ENCODE measurements at regions not wholly inside any gene's neighbourhood (a gene's known extent, or its start where the extent isn't known, plus 50 kb on each side); places are given as distances from the start of the nearest gene placed in this dataset.
"Not testable (repeated sequence)": the region's sequence is repeated elsewhere in the genome, so short reads cannot be mapped to it uniquely, and the experiment has no call there.

- no peak for DNase-seq
These were observed 245.3 kb upstream of the UFL1 start for GRCh38 chr6:96276305-96276704.

DNA sequence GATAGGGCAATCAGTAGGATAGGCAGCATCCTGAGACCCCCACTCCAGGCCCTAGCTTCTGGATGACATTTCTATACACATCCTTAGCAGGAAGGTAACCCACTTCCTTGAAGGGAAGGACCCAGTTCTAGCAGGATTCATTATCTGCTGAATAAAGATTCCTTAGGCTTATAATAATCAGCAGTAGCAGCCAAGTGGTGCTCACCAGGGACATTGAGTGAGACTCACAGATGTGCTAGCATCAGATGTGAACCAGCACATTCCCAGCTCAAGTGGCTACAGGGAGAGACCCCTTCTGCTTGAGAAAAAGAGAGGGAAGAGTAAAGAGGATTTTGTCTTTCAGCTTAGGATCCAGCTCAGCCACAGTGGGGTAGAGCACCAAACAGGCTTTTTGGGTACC, 244.8 kb upstream of the UFL1 start:
- DNase-seq: no peak

DNA sequence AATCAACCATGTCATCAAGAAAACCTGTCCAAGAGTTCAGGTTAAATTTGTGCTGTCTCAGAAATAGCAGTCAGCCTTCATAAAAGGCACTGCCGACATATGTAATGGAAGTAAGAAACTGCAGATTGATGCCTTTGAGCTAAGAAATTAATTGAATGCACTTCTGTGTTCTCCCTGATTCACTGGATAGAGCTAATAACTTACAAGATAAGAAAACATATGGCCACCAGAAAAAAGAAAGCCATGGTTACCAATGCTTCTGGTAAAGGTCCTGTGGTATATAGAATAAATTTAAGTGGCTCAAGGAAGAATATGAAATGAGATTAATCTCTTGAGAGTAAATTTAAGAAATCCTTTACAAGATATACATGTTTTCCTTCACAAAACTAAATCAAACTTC, 242.5 kb upstream of the UFL1 start:
- no peak for DNase-seq

GRCh38 chr6:96286503-96286902, 235.1 kb upstream of the UFL1 start:
- no peak for DNase-seq

GRCh38 chr6:96299525-96299924, 222.1 kb upstream of the UFL1 start:
- DNase-seq: no peak

DNA sequence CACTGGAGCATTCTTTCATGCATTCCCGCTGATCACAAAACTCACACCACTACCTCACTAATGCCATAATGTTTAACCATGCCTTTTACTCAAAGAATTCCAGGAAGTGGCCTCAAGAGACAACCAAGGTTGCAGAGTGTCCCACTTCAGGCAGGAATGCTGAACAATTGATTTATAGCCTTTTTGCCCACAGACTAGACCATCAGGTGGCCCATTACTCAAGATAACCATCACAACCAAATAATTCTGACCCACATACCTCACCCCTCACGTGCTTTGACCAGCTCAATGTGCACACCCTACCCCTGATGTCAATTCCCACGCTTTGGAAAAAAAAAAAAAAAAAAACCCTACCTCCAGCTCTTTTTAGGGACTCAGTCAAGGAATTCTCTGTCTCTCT, 220.6 kb upstream of the UFL1 start:
- DNase-seq: no peak

DNA sequence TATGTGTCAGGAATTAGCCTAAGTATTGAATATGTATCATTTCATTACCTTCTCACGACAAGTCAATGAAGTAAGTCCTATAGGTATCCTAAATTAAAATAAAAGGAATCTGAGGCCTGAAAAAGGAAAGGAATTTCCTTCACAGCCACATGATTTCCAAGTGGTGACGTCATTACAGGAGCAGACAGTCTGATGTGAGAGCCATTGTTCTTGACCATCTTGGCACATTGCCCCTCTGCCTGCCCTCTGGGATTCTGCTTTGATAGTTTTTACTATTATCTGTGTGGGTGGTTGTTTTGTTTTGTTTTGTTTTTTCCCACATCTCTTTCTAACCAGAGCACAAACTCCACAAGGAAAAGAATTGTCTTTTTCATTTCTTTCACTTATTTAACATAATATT, 219.8 kb upstream of the UFL1 start:
- peak in 1 of 2 donors; percentile 1 for DNase-seq

DNA sequence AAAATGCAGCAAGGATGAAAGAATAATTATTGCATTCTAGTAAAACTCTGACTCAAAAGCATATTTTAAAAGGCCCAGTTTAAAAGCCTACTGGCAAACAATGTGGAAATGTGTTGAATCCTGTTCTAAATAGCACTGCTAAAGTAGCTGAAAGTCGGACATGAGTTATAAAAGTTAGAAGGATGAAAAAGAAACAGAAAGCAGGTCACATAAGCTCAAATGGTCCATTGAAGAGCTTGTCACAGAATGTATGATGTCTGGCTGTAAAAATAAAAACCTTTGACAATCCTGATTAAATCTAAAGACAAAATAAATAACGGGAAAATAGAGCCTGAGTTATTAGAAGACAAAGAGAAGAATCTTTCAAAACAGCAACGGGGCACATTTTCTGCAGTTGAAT, 218.6 kb upstream of the UFL1 start:
- no peak for DNase-seq

DNA sequence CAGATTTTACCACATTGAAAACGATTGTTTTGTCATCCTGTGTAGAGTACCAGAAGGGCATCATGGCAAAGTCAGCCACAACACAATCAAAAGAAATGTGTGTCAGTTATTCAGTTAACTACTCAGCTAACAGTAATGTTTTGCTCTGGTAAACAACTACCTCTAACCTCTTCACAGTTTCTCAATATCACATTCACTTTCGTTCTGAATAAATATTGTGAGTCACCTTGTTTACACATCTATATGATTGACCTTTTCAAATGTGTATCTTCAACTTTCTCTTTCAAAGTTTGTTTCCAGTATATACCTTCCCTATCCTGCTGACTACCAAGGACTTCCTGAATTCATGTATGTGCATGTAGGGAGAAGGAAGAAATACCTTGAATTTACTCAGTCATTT, 216.6 kb upstream of the UFL1 start:
- no peak for DNase-seq

DNA sequence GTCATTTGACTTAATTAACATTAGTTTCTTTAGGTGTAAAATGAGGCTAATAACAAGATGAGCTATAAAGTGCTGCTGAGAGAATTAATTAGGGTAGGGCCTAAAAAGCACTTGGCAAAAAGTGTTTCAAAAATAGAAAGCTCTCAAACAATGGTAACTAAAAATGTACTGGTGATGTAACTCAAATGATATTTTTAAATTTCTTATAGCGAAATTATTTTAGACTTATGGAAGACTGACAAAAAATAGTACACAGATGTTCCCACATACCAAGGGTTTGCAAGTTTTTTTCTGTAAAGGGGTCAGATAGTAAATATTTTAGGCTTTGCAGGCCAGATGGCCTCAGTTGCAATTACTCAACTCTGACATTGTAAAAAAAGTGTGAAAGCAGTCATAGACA, 190.7 kb upstream of the UFL1 start:
- no peak for DNase-seq

DNA sequence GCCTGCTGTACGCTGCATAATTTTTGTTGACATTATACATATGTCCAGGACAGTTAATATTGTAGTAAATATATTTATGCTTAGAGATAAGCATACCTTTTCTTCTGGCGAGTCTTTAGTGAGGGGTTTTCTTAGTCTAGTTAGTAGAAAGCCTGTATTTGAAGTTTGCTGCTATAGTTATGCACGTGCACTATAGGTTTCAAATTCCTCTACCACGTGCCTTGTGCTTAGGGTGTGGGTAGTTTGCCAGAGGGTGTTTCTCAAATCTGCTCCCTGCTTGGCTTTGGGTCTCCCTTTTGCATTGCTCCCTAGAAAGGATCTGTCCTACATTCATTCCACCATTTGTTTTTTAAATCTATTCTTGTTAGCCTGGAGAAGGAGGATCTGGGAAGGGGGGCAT, 181.4 kb upstream of the UFL1 start:
- no peak for DNase-seq

DNA sequence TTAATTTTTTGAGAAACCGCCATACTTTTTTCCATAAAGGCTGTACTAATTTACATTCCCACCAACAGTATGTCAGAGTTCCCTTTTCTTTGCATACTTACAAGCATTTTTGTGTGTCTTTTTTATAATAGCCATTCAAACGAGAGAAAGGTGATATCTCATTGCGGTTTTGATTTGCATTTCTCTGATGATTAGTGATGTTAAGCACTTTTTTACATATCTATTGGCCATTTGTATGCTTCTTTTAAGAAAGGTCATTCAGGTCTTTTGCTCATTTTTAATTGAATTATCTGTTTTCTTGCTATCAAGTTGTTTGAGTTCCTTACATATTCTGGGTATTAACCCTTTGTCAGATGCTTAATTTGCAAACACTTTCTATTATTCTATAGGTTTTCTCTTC, 176.1 kb upstream of the UFL1 start:
- DNase-seq: no peak

DNA sequence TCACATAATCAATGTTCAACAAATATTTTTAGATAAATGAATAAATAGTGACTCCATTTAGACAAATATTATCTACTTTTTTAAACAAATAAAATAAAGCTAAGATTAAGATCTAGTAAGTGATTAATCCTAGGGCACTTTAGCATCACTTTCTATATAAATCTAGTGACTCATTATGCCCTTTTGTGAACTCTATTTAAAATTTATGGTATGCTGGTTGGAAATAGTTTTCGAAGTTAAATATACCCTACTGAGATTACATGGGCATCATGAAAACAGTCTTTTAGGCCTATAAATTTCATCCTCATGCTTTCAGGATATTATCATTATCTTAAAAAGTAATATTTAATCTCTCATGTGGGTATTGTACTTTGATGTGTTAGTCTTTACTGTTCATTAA, 140.4 kb upstream of the UFL1 start:
- DNase-seq: no peak

DNA sequence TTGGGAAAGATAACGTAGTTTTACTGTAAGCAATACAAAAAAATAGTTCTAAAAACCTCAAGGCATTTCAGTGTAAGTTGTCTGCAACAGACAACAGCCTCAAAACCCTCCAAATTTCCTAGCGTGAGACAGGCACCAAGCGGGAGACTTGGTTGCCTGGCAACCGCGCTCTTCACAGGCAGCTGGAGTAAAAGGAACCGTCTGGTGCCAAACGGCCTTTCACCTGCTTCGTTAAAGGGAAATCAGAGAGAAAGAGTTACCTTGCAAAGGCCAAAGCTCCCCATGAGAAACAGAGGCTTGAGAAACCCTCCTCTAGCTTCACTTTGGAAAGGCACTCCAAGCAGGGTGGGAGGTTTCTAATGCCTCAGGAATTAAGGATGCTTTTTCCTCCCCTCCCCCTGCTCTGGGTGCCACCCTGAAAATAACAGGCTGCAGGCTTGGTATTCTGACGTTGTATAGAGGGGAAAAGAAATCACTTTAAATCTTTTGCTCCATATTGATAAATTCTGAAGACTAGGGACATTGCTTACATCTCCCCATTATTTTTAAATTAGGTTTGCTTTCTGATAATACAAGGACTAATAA, 129.7 kb upstream of the UFL1 start:
- peak; percentile 40 to 45 for DNase-seq

DNA sequence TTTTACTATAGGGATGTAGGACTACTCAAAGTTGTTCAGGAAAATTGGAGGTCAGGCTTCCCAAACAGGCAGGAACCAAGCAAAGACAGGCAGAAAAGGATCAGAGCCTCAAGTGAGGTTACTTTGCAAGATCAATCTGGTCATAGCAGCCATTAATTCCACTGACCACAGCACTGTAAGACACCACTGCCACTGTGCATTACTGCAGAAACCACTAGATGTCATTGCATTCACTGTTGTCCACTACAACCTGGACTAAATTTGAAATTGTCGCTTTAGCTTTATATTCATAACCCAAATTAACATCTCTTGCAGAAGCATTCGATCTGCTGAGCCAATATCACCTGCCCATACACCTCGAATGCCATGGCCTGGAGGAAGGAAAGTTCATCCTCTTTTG, 126.9 kb upstream of the UFL1 start:
- DNase-seq: peak in 1 of 2 donors; percentile 5

GRCh38 chr6:96410467-96410866, 111.1 kb upstream of the UFL1 start:
- DNase-seq: no peak

- DNase-seq: no peak
These were observed 101.3 kb upstream of the UFL1 start for GRCh38 chr6:96420294-96420693.

DNA sequence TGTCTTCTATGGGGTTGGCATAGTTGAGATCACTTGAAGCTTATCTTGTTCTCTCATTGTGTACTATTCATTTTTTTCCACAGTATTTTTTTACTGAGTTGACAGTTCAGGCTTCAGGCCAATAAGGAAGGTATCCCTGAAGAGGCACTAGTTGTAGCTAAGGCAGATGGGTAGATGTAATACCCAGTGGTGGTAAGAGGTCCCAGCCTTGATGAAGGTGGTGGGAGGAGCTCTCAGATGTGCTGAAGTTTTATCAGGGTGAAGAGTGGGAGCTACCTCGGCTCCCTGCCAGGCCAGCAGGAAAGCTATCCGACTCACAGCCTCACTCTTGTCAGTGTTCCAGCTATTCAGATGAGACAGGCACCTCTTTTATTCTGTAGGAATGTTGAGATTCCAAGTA, 87.7 kb upstream of the UFL1 start:
- DNase-seq: no peak

GRCh38 chr6:96436398-96436797, 85.2 kb upstream of the UFL1 start:
- DNase-seq: no peak

DNA sequence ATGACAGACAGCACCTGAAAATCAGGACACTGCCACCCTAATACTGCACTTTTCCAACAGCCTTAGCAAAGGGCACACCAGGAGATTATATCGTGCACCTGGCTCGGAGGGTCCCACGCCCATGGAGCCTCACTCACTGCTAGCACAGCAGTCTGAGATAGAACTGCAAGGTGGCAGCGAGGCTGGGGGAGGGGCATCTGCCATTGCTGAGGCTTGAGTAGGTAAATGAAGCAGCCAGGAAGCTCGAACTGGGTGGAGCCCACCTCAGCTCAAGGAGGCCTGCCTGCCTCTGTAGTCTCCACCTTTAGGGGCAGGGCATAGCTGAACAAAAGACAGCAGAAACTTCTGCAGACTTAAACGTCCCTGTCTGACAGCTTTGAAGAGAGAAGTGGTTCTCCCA, 84.4 kb upstream of the UFL1 start:
- DNase-seq: not testable (repeated sequence)

- no peak for DNase-seq
These were observed 71.4 kb upstream of the UFL1 start for GRCh38 chr6:96450082-96450769.

DNA sequence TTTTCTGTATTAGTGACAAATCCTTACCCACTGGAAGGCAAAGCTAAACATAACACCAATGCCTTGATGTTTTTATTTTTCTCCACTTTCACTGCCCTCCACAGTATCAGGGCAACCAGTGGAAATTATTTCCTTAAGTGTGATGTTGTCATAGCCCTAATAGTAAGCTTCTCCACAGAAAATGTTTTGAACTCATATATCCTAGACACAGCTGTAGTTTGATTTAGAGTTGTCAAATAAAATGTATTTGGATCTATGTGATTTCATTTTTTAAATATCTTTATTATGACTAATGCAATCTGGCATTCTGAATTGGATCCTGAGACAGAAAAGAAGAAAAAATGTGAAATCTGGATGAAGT, 70.9 kb upstream of the UFL1 start:
- no peak for DNase-seq

- no peak for DNase-seq
These were observed 62.8 kb upstream of the UFL1 start for GRCh38 chr6:96458771-96459170.

DNA sequence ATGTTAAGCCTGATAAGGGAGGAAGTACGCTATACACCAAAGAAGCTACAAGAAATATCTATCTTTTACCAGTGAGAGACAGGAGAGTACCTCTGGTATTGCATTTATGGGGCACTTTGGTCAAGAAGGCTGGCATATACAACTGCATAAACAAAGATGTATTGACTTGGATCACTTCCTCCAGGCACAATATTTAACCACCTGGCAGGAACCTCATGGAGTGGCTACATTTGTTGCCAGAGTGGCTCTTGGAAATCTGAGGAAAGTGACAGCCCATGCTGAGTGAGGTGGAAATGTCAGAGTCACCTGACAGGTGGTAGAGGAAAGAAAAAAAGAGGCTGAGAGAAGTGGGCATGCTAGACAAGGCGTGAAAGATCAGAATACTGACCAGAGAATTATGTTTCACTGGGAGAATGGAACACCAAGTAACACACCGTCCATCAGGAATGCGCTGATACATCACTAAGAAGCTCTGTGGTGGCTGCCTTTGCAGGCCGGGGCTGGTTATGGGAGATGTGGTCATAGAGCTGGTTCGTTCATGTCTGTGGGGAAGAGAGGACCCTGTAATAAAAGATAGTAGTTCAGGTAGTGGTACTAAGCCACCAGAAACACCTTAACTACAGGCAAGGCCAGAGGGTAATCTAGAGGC, 61.4 kb upstream of the UFL1 start:
- no peak for DNase-seq

All from hippocampal formation (tissue), 2 donors.